Anterior cingulate cortex (tissue), 58 donors: ENCODE measurements at regions not wholly inside any gene's neighbourhood (a gene's known extent, or its start where the extent isn't known, plus 50 kb on each side); places are given as distances from the start of the nearest gene placed in this dataset.

ENCODE experiments used
- DNase-seq, 58 donors: peaks; one replicate each; lab custom pipeline; 2025; lab: John Stamatoyannopoulos, UW

- no peak for DNase-seq
Observed at GRCh38 chr12:93041416-93041815, 112.3 kb upstream of the EEA1 start.

DNA sequence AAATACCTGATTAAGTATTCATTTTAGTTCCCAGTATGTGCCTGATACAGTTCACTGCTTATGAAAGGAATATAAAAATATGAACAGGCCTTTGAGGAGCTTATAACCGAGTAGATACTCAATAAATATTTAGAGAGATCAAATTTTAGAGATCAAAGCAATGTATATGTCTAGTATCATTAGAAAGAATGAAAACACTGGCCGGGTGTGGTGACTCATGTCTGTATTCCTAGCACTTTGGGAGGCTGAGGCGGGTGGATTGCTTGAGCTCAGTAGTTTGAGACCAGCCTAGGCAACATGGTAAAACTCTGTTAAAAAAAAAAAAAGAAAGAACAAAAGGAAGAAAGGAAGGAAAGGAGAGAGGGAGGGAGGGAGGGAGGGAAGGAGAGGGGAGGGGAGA is 113.2 kb upstream of the EEA1 start:
- DNase-seq: no peak

- DNase-seq: no peak
Observed at GRCh38 chr12:93042684-93043083, 113.6 kb upstream of the EEA1 start.

GRCh38 chr12:93043192-93043876 is 114.2 kb upstream of the EEA1 start:
- no peak for DNase-seq

GRCh38 chr12:93043877-93044209 is 114.7 kb upstream of the EEA1 start:
- DNase-seq: no peak

DNA sequence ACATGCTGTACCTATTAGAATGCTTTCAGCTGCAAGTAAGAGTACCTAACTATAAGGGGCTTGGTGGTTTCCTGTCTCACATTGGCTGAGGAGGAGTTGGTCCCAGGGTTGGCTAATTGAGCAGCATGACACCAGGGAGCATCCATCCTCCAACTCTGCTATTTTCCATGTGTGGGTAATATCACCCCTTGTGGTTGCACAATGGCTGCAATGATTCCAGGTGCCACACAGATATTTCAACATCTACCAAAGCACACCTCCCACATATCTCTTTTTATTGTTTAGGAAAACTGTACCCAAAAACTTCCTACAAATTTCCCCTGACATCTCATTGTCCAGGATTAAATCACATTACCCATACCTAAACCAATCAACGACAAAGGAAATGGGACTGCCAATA is 118.0 kb upstream of the EEA1 start:
- DNase-seq: no peak

GRCh38 chr12:93048656-93049055 is 119.6 kb upstream of the EEA1 start:
- DNase-seq: no peak

DNA sequence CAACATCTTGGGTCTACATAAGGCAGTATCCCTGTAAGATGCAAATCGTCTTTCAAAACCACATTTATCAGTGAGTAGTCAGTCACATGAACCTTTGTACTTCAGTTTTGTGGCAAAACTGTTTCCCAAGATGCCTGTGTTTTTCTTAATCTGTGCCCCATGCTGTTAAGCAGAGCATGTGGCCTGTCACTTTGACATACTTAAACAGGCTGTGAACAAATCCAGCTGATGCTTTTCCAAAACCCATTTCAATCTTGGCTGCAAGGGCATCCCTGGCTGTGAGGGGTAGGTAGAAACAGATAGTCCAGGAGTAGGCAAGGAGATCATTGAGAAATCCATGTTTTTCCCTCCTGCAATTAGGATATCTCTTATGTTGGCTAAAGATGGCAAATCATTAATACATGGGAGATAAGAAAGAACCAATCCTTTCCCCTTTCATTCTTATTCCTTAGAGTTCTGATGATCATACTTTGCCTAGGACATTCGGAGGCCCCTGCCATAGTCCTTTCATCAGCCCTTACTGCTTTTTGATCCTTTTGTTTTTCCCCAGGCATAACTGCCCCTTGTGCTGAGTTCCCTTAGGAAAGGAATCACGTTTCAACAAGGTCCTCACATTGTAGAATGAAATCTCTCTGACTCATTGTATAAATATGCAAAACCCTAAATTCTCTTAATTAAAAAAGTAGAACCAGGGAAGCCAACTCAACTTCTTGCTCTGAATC is 121.1 kb upstream of the EEA1 start:
- DNase-seq: peak in 1 of 58 donors; percentile 1

DNA sequence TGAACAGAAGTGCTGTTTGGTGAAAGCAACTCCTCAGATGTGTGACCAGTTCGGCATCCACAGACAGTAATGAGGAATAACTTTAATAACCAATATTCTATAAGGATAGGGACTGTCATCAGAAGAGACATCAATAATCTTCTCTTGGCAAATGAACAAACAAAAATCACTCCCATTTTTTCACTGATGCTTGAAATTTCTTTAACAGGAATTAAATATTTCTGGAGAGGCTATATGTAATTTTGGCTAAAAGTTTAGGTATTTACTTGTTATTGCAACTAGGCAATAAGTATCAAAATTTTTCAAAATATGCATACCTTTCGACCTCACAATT is 121.6 kb upstream of the EEA1 start:
- no peak for DNase-seq

DNA sequence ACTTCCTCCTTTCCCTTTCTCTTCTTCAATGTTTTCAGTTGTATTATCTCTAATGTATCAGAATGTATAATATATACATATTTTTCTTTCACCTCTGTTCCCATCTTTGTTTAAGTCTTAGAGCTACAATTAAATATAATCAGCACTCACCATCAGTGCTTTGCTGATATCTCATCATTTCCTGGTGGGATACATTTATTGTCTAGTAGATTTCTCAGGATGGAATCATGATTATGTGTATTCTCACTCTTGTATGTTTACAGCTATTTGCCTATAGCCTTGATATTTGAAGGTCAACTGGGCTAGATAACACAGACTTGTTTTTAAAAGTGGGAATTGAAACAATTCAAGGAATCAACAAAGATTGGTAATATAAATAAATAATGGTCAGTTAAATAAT is 124.9 kb upstream of the EEA1 start:
- no peak for DNase-seq

DNA sequence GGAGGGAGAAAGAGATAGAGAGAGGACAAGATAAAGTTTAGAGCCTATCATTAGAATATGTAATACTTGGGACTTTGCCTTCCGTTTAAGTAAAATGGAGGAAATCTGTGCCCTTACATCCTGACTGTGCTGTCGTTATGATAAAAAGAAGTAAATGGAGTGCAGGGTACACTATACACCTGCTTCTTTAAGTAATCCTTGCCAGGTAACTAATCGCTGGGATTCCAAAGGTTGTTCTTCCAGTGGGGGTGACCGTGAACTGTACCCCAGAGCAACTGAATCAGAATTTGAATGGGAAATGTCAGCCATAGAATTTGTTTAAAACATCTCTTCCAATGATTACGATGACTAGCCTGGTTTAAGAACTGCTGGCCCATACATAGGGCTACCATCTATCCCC is 126.1 kb upstream of the EEA1 start:
- DNase-seq: no peak

- DNase-seq: no peak
Observed at GRCh38 chr12:93056971-93057535, 128.0 kb upstream of the EEA1 start.

DNA sequence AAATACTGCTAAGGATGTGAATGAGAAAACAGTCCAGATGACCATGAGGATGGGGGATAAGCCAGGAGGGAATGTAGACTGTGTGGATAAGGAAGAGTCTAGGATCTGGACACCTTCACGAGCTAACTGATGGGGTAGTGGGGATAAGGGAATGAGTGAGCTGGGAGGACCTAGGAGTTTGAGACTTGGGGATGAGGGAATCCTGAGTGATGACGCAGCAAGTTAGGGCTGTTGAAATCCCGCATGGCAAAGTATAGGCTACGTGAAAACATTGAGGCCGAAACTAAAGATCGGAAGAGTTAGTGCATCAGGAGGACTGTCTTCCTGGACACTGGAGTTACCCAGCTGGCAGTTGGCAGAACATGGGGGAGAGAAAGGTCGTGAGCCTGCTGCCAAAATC is 129.2 kb upstream of the EEA1 start:
- no peak for DNase-seq

DNA sequence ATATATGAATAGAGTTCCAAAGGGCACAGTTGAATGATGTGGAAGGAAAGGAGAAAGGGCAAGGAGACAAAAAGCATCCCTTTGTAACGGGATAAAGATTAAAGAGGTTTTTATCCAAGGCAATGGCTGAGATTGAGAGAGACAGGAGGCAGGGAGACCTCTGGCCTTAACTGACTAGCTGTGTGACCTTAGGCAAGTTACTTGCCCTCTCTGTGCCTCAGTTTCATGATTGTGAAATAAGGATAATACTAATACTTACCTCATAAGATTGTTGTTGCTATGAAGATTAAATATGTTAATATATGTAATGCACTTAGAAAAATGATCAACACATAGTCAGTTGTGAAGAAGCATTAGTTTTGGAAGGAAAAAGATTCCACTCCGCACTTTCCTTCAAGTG is 130.2 kb upstream of the EEA1 start:
- DNase-seq: no peak

DNA sequence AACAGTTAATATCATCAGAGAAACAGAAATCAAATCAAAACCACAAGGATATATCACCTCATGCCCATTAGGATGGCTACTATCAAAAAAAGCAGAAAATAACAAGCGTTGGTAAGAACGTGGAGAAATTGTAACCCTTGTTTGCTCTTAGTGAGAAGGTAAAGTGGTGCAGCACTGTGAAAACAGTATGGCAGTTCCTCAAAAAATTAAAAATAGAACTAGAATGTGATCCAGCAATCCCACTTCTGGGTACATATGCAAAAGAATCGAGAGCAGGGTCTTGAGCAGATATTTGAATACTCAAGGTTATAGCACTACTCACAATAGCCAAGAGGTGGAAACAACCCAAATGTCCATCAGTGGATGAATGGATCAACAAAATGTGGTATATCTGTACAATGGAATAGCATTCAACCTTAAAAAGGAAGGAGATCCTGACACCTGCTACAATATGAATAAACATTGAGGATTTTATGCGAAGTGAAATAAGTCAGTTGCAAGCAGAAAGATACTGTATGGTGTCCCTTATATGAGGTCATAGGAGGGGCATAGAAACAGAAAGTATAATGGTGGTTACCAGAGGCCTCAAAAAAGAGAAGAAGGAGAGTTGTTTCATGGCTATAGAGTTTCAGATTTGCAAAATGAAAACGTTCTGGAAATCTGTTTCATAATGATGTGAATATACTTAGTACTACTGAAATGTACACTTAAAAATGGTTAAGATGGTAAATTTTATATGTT is 131.0 kb upstream of the EEA1 start:
- no peak for DNase-seq

- DNase-seq: peak in 21 of 58 donors; percentile 1 to 47 (median 14)
Observed at GRCh38 chr12:93060666-93061472, 131.8 kb upstream of the EEA1 start.

GRCh38 chr12:93061473-93062419 is 132.7 kb upstream of the EEA1 start:
- peak in 57 of 58 donors; percentile 6 to 93 (median 63) for DNase-seq

- DNase-seq: no peak
Observed at GRCh38 chr12:93065896-93066295, 136.8 kb upstream of the EEA1 start.

DNA sequence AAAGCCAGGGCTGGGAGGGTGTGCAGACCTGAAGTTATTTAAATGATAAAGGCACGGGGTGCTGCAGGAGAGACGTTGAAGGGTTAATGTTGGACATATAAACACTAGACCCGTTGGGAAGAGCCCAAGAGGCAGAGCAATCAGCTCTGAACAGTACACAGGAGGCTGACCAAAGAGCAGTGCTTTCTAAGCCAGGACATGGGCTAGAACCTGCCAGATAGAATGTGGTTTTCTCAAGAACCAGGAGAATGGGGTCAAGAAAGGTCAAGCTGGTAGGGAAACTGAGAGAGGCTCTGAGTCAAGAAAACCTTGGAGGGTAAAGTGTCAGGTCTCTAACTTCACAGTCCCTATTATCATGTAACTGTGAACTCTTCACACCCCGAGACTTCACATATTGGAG is 143.2 kb upstream of the EEA1 start:
- DNase-seq: no peak

GRCh38 chr12:93073324-93073723 is 144.2 kb upstream of the EEA1 start:
- no peak for DNase-seq
